ENCODE measurements at regions not wholly inside any gene's neighbourhood (a gene's known extent, or its start where the extent isn't known, plus 50 kb on each side); places are given as distances from the start of the nearest gene placed in this dataset.

DNA sequence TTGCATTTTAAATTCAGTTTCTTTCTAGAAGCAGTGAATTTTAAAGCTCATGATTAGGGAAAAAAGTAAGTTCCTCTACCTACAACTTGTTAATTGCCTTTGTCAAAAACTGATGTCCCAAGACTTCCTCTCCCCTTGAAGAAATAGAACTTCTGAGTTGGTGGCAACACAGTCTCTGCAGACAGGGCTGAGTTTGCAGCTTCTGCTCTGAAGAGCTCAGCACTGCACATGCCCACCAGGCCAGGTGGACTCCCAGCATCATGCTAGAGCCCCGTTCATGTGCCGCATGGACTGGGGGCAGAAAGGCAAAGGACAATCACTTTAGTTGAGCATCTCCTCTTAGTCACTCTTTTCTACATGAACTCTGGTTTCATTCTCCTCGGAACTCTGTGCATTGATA is 620.1 kb downstream of the VRK1 start:
- TF ChIP-seq, protein P1, sequence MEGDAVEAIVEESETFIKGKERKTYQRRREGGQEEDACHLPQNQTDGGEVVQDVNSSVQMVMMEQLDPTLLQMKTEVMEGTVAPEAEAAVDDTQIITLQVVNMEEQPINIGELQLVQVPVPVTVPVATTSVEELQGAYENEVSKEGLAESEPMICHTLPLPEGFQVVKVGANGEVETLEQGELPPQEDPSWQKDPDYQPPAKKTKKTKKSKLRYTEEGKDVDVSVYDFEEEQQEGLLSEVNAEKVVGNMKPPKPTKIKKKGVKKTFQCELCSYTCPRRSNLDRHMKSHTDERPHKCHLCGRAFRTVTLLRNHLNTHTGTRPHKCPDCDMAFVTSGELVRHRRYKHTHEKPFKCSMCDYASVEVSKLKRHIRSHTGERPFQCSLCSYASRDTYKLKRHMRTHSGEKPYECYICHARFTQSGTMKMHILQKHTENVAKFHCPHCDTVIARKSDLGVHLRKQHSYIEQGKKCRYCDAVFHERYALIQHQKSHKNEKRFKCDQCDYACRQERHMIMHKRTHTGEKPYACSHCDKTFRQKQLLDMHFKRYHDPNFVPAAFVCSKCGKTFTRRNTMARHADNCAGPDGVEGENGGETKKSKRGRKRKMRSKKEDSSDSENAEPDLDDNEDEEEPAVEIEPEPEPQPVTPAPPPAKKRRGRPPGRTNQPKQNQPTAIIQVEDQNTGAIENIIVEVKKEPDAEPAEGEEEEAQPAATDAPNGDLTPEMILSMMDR (IDR thresholded peaks at IDR 0.05): no peak
- TF ChIP-seq POLR2A (IDR thresholded peaks at IDR 0.05; ENCODE audit: low read depth) (no peak), POLR2AphosphoS5 (IDR thresholded peaks at IDR 0.05) (no peak)
